Ovary (tissue), 3 donors: ENCODE measurements at regions not wholly inside any gene's neighbourhood (a gene's known extent, or its start where the extent isn't known, plus 50 kb on each side); places are given as distances from the start of the nearest gene placed in this dataset.

Source experiments
- CTCF ChIP-seq, 3 donors: fragments of 450-650 bp in 2 of 3; fragments of 200-600 bp in 1 of 3; IDR thresholded peaks; one replicate each; pipeline versions ENCODE4 v1.5.1 to v1.8.0; 2016 to 2022; ENCODE audit warnings: antibody characterized with exemption in 3 of 3, mild to moderate bottlenecking in 1 of 3
- POLR2A ChIP-seq: fragments of 450-650 bp; IDR thresholded peaks from one replicate; pipeline ENCODE4 v1.6.1; 2017; ENCODE audit warnings: antibody characterized with exemption, mild to moderate bottlenecking, moderate library complexity
- donor health status: DM: no; HTN: no; CAD: no.

DNA sequence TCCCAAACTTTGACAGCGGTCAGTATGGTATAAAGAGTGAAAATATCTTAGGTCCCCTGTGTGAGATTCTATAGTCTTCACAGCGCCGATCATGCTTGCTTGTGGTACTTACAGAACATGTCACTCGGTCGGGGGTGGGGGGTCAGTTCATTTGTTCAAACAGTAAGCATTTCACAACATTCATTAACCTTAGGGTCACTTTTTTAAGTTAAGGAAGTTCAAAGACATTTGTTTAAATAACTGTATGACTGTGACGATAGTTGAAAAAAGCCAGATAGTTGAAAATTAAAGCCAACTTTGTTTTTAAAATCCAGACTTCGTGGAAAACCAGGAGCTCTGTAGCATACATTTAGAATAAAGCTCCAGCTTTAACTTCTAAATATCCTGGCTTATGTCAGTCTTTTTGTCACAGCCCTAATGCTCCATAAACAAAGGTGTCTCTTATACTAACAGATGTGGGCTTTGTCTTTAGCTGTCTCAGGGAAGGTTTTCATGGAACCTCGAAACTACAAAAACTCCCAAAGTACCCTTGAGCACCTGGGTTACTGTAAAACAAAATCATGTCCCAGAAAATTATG lies 57.9 kb upstream of the PHACTR2 start:
- TF ChIP-seq CTCF (IDR thresholded peaks at IDR 0.05): no peak
- no peak for TF ChIP-seq POLR2A
